ENCODE measurements at regions not wholly inside any gene's neighbourhood (a gene's known extent, or its start where the extent isn't known, plus 50 kb on each side); places are given as distances from the start of the nearest gene placed in this dataset.

GRCh38 chr18:44062345-44062744 is 618.3 kb upstream of the SETBP1 start:
- H3K4me1 Mint-ChIP-seq = no peaks in the 10 kb centered on the region
- DNase-seq (no peak), ATAC-seq (no peak)
- H3K36me3 Mint-ChIP-seq = no peaks in the 10 kb centered on the region
- Histone ChIP-seq H3K4me1 (ENCODE audit: control insufficient read depth, insufficient read depth, low read length) (no peaks in the 10 kb centered on the region), H3K4me3 (ENCODE audit: low read length) (no peak overlapping the region), H3K27me3 (ENCODE audit: control insufficient read depth, insufficient read depth, low read length) (no peaks in the 10 kb centered on the region), H3K27ac (ENCODE audit: low read length) (no peak overlapping the region), H3K9me3 (ENCODE audit: control insufficient read depth, insufficient read depth, low read length) (no peaks in the 10 kb centered on the region), H3K36me3 (ENCODE audit: control insufficient read depth, insufficient read depth, low read length) (no peaks in the 10 kb centered on the region)
- no peak overlapping the region for H3K4me3 Mint-ChIP-seq
- H3K27me3 Mint-ChIP-seq (ENCODE audit: low read depth in 2 of 2) = peaks cover 3 to 7% of the 10 kb centered on the region in 2 donors
- H3K27ac Mint-ChIP-seq = no peak overlapping the region
- WGBS (ENCODE audit: insufficient coverage) = 80% methylated on average over 4 of the region's 4 CpGs
- no peak for TF ChIP-seq CTCF (IDR thresholded peaks at IDR 0.05)
- intact Hi-C loops (cut with micrococcal nuclease) = no loop called here
- H3K9me3 Mint-ChIP-seq = no peaks in the 10 kb centered on the region

- Histone ChIP-seq H3K27ac (ENCODE audit: low read length) (no peak overlapping the region), H3K4me3 (ENCODE audit: low read length) (no peak overlapping the region), H3K36me3 (ENCODE audit: control insufficient read depth, insufficient read depth, low read length) (no peaks in the 10 kb centered on the region), H3K27me3 (ENCODE audit: control insufficient read depth, insufficient read depth, low read length) (no peaks in the 10 kb centered on the region), H3K4me1 (ENCODE audit: control insufficient read depth, insufficient read depth, low read length) (no peaks in the 10 kb centered on the region), H3K9me3 (ENCODE audit: control insufficient read depth, insufficient read depth, low read length) (no peaks in the 10 kb centered on the region)
- Mint-ChIP-seq H3K27ac (no peak overlapping the region), H3K4me1 (no peaks in the 10 kb centered on the region), H3K27me3 (ENCODE audit: low read depth in 2 of 2) (peaks cover 3 to 16% of the 10 kb centered on the region in 2 donors), H3K9me3 (no peaks in the 10 kb centered on the region), H3K4me3 (no peak overlapping the region), H3K36me3 (no peaks in the 10 kb centered on the region)
- intact Hi-C loops (cut with micrococcal nuclease) = no loop called here
- no peak for DNase-seq
- ATAC-seq = no peak
- WGBS (ENCODE audit: insufficient coverage) = 65% methylated on average over 3 of the region's 3 CpGs
- TF ChIP-seq CTCF (IDR thresholded peaks at IDR 0.05) = no peak
Observed at GRCh38 chr18:44065206-44065605, 615.5 kb upstream of the SETBP1 start.

DNA sequence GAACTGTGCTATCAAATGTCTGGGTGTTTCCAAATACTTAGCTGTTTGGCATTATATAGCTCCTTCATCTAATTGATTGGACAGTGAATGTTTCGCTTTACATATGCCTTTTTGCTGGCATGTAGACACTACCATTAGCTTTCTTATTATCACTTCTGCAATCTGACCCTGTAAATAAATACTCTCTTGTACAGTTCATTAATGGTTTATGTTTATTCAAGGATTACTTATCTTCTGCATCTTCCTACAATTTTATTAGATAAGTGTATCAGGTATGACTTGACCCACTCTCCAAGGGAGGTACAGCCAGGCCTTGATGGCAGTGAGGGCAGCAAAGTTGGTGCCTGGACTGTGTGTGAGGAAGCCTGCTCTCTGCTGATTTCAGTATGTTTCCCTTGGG is 614.1 kb upstream of the SETBP1 start:
- WGBS (ENCODE audit: insufficient coverage) = no CpG with 5 or more reads among the region's 1 CpG
- H3K4me1 Mint-ChIP-seq = no peaks in the 10 kb centered on the region
- H3K4me3 Mint-ChIP-seq = no peak overlapping the region

More for the DNA sequence above, 614.1 kb upstream of the SETBP1 start:
- intact Hi-C loops (cut with micrococcal nuclease) = no loop called here
- ATAC-seq = no peak
- Mint-ChIP-seq H3K9me3 (no peaks in the 10 kb centered on the region), H3K27ac (no peak overlapping the region), H3K36me3 (no peaks in the 10 kb centered on the region), H3K27me3 (ENCODE audit: low read depth in 2 of 2) (peaks cover 3 to 16% of the 10 kb centered on the region in 2 donors)
- no peak for TF ChIP-seq CTCF (IDR thresholded peaks at IDR 0.05)
- H3K4me1 ChIP-seq (ENCODE audit: control insufficient read depth, insufficient read depth, low read length) = no peaks in the 10 kb centered on the region
- no peak for DNase-seq
- no peaks in the 10 kb centered on the region for H3K9me3 ChIP-seq (ENCODE audit: control insufficient read depth, insufficient read depth, low read length)
- H3K27ac ChIP-seq (ENCODE audit: low read length) = no peak overlapping the region
- H3K36me3 ChIP-seq (ENCODE audit: control insufficient read depth, insufficient read depth, low read length) = no peaks in the 10 kb centered on the region
- no peaks in the 10 kb centered on the region for H3K27me3 ChIP-seq (ENCODE audit: control insufficient read depth, insufficient read depth, low read length)
- no peak overlapping the region for H3K4me3 ChIP-seq (ENCODE audit: low read length)

Measured in natural killer cell (primary cell).